Hematopoietic multipotent progenitor cell treated with erythropoietin and hydrocortisone succinate and interleukin-3 and kit ligand, for 8 days (in vitro differentiated cells): ENCODE measurements at regions not wholly inside any gene's neighbourhood (a gene's known extent, or its start where the extent isn't known, plus 50 kb on each side); places are given as distances from the start of the nearest gene placed in this dataset.
"Not testable (repeated sequence)": the region's sequence is repeated elsewhere in the genome, so short reads cannot be mapped to it uniquely, and the experiment has no call there.

Experiments
- DNase-seq: peaks from one replicate; pipeline ENCODE4 v3.0.0-alpha.2; 2015

DNA sequence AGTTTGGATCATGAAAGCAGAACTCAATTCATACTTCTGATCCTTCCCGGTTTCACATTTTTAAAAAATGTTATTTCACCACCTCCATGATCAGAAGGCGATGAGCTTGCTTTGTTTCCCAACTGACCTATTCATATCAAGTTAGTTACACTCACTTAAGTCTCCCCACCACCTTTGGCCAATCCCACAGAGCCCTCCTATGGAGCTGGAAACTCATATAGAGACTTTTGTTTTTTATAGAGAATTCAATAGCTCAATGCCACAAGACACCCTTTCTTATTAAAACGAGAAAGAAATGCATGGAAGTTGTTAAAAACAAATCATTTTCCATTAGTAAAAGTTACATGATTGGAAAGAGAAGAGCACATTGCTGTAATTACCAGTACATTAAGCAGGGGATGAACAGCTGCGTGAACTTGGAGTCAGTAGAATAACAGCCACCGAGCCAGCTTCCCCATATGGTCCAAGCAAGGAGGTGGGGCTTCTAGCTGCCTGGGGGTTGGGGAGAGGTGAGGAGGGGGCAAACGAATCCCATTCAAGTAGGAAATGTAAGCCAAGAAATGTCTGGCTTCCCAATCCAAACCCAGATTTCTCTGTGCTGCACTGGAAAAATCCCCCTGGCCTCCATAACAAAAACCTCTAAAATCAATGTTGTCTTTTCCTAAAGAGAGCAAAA, 614.5 kb downstream of the IRS1 start:
- no peak for DNase-seq

DNA sequence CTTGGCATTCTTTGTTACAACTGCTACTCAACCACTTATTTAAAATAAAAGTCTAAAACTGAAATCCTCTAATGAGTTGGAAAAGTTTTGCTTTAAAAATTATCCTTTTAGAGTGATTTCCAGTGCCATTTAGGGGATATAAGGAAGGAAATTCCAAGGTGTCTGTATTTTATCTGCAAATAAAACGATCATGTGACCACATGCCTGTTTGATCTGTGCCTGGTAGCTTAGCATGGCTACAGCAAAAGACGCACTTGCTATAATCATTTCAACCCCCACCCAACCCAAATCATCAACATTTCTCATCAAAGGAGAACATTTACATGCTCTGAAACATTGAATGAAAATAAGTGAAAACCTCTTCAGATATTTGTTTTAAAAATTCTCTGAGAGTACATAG, 615.1 kb downstream of the IRS1 start:
- no peak for DNase-seq

DNA sequence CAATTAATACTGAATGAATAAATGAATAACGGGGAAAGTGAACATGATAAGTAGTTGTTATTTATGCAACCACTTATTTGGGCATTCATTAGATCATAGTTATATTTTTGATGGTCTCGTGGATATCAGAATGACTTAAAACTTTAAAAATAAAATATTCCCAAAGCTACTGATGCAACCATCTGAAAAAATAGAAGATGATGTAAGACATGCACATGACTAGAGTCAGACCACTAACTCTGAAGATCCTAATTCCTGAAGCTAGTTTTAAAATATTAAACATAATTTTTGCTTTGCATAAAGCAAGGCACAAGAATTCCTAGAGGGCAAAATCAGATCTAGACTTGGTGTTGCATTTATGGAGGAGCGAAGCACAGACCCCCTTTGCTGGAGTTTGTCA, 616.1 kb downstream of the IRS1 start:
- no peak for DNase-seq

DNA sequence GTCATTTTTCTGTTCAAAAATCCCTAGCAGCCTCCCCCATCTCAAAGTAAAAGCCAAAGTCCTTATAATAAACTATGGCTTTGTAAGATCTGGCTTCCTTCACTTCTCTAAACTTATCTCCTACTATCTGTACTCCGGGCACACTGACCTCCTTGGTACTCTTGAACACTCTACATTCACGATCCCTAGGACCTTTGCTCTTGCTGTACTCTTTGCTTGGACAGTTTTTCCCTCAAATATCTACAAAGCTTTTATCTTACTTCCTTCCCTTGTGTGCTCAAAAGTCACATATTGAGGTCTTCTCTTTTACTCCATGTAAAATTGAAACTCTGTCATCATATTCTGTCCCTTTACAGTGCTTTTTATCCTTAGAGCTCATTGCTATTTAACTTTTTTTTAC, 616.6 kb downstream of the IRS1 start:
- no peak for DNase-seq

DNA sequence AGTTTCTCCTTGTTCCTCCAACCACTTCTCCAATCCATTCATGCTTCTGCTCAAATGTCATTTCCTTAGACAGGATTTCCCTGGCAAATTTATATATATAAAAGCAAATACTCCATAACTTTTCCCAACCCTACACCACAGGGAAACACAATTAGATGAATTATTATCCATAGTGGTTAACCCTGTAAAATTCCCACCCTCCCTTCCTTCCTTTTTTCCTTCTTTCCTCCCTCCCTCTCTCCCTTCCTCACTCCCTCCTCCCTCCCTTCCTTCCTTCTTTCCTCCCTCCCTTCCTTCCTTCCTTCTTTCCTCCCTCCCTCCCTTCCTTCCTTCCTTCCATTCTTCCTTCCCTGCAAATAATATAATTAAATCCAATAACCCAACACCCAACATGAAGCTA, 617.7 kb downstream of the IRS1 start:
- DNase-seq, result no peak

DNA sequence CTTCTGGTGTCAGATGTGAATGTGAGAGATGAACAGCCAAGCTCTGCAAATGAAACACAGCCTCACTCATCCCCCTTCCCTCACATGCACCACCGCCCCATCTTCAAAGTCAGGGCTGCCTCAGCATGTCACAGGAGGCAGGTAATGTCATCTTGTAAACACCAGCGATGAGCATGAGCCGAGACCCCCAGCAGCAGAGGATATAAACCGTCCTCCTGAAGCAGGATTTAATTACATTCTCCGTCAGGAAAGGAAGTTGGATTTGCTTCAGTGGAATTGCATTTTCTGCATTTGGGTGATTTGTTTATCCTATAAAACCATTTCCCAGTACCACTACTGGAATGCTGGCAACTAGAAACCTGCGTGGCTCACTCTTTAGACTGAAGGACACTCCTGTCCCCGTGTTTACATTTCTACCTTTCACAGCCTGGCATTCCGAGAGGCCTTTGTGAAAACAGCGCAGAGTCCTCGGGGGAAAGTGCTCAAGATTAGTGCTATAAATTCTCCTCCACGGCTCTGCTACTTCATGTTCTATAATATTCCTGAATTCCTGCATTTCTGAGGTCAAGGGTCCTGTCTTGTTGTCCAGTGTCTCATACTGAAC, 619.2 kb downstream of the IRS1 start:
- DNase-seq, result no peak

DNA sequence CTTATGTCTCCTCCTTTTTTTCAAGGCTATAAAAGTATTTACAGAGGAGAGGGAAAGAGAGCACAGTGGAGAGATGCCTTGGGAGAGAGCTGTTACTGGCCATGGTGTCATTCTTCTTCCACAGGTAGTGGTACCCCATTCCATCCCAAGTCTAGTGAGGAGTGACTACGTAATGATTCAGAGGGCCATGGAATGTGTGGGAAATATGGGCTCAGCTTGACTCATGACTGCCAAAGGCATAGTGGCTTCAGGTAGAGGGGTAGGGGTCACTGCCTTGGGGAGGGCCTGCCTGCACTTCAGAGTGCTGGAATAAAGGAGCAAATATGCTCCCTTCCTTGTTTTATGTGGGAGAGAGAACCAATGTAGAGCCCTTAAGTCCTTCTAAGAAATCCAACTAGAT, 620.6 kb downstream of the IRS1 start:
- DNase-seq, result no peak

DNA sequence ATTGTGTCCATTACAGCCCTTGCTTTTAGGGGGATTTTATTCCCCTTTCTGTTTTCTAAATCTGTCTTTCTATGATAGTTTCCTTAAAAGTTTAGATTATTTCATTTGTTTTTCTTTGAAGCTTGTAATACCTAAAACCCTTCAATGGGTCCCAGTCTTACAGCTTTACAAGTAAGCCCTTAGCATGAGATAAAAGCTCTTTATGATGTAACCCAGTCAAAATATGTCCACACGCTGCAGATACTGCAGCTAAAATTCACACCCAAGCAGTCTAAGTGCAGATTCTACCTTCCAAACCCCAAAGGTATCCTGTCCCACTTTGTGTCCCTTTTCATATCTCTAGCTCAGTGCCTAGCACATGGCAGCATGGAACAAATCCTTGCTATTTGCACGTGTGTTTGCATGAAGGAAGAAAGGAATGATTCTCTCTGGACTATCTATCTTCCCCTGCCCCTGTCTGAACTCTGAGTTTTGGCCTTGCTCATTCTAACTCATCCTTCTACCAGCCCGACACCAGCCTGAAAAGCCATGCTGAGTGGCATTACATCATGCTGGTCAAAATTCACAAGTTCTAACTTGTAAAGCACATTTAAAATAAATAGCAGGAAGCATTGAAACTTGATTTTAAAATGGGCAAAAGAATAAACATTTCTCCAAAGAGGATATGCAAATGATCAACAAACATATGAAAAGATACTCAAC, 623.2 kb downstream of the IRS1 start:
- no peak for DNase-seq

DNA sequence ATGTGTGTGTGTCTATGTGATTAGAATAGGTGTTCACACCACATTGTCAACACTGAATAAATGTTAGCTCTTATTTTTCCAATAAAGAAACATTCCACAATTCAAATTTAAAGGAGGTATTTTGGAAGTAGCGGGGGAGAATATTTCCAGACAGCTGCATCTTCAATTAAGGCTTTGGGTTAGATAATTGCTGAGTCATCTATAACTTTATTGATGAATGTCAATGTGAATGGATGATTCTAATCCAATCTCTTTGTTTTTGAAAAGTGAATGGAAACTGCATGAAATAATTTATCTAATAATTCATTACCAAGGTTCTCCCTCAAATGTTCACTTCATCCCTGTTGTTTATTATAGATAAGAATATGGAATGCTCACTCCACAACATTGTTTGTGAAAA, 625.2 kb downstream of the IRS1 start:
- no peak for DNase-seq

DNA sequence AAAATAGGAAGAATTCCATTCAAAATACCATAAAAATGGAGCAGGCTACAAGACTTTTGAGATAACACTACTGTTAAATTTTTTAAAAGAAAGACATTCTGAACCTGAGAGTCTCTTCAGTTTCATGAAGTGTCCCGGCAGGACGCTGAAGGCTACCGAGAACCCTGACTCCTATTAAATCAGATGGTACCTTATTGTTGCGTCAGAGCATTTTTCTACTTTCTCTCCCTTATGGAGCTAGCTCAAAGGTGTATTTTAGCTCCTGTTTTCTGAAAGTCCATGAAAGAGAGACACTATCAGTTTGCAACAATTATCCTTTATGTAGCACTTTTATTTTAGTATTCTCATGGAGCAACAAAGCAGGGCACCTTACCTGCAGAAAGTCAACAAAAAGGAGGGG, 626.7 kb downstream of the IRS1 start:
- no peak for DNase-seq

DNA sequence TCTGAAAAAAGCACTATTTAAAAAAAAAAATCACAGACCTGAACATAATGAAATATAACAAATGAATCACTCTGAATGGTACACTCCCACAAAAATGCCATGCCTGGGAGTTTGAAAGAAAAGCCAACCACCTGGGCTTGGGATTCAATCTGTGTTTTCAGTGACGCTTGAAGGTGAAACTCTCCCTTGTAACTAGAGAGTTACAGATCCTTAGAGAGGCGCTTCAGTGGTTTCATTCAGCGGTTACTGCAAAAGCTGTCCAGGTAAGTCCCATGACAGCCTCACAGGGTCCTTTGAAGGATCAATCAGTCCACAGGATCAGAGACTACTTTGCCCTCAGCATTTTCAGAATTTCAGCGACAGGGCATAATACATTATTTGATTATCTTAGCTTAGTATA, 627.3 kb downstream of the IRS1 start:
- DNase-seq, result no peak

DNA sequence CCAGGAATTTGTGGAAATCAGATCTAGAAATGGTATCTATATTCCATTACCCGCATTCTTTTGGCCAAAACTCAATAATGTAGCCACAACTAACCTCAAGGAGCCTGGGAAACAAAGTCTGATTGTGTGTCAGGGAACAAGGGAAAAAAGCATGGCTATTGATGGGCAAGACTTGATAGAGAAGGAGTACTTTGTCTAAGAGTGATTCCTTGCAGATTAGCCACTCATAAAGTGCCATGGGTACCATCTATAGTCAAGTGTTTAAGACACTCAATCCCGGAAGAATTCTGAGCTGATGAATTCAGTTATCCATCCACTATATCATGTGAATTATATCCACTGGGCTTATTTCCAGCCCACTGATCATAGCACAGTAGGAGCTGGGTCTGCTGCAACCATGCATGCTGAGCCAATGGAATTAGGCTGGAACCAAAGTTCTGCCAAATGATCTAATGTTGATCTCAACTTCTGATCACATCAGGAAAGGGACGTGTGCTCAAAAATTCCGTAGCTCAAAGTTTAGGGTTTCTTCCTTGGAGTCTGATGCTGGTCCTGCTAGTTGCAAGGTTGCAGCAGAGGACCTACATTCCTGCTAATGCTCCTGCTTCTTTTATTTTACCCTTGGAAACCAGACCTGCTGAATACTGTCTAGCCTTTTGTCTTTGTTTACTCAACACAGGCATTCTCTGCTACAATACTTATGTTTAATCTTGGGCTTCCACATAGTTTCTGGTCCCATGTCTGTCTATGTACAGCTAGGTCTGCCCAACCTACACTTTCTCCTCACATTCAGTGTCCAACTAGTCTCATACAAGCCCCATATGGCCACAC, 629.7 kb downstream of the IRS1 start:
- DNase-seq, result no peak

DNA sequence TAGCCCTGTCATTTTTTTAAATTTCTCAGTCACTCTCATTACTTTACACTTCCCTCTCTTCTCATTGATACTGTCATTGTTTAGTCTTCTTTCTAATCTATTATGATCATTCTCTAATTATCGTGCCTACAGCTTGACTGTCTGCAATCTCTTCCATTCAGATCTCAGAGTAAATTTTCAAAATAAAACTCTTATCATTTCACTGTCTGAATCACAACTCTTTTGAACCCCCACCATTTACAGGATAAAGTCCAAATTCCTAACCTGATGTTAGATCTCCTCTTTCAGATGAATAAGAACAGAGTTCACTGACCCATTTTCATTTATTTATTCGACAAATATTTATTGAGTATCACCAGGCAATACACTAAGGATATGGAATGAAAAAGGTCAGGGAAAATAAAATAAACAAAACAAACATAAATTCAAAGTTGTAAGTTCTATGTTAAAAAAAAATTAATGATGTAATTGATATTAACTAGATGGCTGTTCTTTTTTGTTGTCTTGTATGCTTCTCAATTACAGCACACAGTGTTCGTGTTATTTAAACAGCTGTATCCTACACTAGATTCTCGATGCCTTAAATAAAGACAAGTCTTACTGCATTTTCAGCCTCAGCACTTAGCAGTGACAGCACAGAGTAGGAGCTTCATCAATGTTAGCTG, 631.0 kb downstream of the IRS1 start:
- no peak for DNase-seq

DNA sequence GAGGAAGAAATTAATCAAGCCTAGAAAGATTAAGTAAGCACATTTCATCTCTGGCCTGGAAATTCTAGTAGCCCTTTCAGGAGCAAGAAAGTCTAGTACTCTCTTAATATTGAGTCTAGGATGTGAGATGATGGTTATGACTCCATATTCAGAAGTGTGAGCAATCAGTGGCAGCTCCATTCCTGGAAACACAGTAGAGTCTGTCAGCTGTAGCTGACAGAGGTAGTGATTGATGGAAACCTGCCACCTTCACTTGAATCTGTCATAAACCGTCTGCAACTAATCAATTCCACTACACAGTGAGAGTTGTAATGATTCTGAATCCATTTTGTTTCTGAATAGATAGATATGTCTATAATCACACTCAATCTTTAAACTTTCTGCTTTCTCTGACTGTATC, 635.1 kb downstream of the IRS1 start:
- no peak for DNase-seq

DNA sequence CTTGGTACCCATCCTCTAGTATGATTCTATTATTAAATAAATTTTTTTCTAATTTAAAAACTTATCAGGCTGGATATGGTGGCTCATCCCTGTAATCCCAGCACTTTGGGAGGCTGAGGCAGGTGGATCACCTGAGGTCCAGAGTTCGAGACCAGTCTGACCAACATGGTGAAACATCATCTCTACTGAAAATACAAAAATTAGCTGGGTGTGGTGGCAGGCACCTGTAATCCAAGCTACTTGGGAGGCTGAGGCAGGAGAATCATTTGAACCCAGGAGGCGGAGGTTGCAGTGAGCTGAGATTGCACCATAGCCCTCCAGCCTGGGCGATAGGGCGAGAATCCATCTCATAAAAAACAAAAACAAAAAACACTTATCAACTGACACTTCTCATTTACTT, 639.0 kb downstream of the IRS1 start:
- DNase-seq, result not testable (repeated sequence)

DNA sequence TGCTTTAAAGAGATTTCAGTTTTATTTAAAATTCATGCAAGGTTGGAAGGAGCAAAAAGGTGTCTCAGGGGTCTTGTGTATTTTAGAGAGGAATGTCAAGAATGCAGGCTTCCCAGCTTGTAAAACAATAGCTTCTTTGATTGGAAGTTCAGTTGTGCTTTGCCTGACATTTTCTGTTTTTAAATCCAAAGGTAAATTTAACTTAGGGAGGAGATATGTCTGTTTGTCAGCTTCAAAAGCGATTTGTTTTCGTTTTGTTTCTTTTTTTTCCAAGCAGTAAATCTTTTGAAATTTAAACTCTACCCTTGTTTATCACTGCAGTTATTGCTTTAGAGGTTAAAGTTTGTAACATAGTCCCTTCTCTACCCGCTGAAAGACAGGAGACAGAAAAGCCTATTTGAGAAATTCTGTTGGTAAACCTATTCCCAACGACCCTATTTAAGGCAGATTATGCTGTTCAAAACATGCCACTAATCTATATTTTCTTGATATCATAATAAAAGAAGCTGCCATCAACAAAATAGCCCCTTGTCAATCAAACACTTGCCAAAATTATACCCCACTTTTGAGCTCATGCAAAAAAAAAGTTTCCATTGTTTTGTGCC, 639.6 kb downstream of the IRS1 start:
- DNase-seq, result no peak

DNA sequence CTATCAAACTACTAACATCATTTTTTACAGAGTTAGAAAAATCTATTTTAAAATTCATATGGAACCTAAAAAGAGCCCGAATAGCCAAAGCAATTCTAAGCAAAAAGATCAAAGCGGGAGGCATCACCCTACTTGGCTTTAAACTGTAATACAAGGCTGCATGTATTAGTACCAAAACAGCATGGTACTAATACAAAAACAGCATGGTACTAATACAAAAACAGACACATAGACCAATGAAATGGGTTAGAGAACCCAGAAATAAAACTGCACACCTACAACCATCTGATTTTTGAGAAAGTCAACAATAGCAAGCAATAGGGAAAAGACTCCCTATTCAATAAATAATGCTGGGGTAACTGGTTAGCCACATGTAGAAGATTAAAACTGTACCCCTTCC, 640.7 kb downstream of the IRS1 start:
- DNase-seq, result no peak

DNA sequence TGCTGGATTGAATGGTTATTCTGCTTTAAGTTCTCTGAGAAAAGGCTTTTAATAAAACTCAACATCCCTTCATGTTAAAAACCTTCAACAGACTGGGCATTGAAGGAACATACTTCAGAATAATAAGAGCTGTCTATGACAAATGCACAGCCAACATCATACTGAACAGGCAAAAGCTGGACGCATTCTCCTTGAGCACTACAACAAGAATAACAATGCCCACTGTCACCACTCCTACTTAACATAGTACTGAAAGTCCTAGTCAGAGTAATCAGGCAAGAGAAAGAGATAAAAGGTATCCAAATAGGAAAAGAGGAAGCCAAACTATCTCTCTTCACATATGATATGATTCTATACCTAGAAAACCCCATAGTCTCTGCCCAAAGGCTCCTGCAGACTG, 641.4 kb downstream of the IRS1 start:
- DNase-seq, result no peak

DNA sequence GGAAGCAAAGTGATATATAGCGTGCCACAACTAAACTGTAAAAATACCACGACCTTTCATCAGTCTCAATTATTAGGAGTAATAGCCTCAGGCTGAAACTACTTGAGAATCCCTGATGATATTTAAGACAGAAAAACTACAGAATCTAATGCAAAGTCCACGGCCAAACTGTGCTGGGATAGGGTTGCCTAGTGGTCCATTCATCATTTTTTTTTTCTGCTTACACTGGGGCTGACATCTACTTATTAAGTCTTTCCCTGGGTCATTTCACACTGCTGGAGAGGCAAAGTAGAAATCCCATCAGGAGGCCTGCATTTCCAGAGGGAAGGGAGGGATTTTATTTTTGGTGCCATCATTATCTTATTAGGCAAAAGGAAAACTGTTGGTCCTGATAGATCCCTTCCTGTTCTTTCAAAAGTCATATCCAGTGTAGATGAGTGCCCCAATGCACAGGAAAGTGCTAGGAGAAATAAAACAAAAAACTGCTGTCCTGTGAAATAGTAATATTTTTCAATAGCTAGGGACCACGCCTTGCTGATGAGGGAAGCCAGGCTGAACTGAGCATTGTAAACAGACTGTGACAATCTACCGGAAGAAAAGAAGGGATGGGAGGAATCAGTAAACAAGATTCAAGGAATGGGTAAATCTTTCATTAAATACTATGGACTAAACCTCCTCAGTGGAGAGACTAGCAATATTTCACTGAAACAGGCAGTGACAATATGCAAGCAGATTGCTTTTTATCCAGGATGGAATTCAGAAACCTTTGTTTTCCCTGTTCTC, 644.3 kb downstream of the IRS1 start:
- DNase-seq, result no peak

DNA sequence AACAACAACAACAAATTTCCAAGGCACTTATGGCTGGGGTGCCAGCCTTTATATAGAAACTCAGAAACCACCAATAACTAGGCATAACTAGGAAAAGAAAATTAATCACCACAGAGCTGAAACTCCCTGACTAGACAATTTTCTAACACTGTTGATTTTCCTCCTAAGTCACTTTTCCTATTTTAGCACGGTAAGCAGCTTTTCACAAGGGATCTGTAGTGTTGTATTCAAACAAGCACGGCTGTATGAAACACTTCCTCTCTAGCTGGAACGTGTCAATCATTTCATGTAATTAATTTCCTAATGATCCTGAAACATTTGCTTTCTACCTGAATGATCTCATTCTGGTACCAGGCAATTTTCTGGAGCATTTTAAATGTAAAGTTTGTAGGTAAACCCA, 645.0 kb downstream of the IRS1 start:
- no peak for DNase-seq

DNA sequence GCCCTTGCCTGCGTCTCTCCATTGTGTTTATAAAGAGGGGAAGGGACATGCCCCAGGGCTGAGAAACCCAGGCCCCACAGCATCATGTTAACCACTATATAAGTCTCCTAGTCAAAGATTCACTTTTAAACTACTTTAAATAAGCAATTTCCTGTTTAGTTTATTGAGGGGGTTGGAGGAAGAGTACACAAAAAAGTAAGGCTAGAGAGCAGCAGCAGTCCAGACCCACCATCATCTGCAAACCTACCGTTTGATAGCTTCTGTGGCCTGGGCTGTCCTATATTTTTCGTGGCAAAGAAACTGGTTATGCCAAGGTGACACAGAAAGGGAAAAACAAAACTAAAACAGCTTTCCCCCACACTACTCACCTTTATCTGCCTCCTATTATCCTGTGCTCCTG, 646.1 kb downstream of the IRS1 start:
- no peak for DNase-seq

DNA sequence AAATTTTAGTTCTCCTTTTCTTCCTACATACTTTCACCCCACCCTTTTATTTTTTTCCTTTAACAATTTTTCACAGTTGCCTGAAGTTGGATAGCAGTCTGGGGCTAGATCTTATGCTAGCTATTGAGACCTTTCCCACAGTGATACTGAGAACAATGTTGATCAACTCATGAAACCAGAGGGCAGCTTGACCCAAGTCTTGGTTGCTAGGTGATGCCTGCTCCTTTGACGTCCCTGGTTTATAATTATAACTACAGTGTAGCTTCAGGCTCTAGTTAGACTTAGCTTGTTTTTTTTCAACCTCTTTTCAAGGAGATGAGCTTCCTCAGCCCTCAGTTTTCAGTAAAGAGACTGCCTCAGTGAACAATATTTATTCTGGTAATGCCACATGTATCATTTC, 648.5 kb downstream of the IRS1 start:
- DNase-seq, result no peak
